Keratinocyte (primary cell): ENCODE measurements at regions not wholly inside any gene's neighbourhood (a gene's known extent, or its start where the extent isn't known, plus 50 kb on each side); places are given as distances from the start of the nearest gene placed in this dataset.
"Not testable (repeated sequence)": the region's sequence is repeated elsewhere in the genome, so short reads cannot be mapped to it uniquely, and the experiment has no call there.

Experiments used
- DNase-seq: peaks from one replicate; pipeline ENCODE4 v3.0.0-alpha.2; 2011; ENCODE audit warnings: low read depth, missing footprints, low spot score
- FAIRE-seq: peaks from 2 replicates; lab custom pipeline; 2011; peaks lifted over from hg19 to GRCh38; lab: Jason Lieb, UNC
- H2AFZ ChIP-seq: 2 replicates; pipeline ENCODE4 v1.6.0; 2012; ENCODE audit warnings: low read length, control low read depth, inconsistent platforms; ENCODE audit not compliant: control insufficient read depth
- H3K27ac ChIP-seq: 2 replicates; pipeline ENCODE4 v1.5.1; 2011; ENCODE audit warnings: low read length; ENCODE audit not compliant: control insufficient read depth, insufficient read depth
- H3K27me3 ChIP-seq: 3 replicates; pipeline ENCODE4 v1.6.0; 2011; ENCODE audit warnings: low read length; ENCODE audit not compliant: control insufficient read depth, insufficient read depth; ENCODE audit errors: extremely low read depth
- H3K36me3 ChIP-seq, 2 experiments: 2 replicates in 1 of 2; 3 replicates in 1 of 2; pipeline ENCODE4 v1.5.1; 2011; ENCODE audit warnings: low read length in 2 of 2, mild to moderate bottlenecking in 1 of 2; ENCODE audit not compliant: control insufficient read depth in 2 of 2, insufficient read depth in 2 of 2; ENCODE audit errors: extremely low read depth in 1 of 2
- H3K4me1 ChIP-seq: 3 replicates; pipeline ENCODE4 v1.5.1; 2011; ENCODE audit warnings: low read length; ENCODE audit not compliant: control insufficient read depth, insufficient read depth; ENCODE audit errors: extremely low read depth
- H3K4me2 ChIP-seq: 3 replicates; pipeline ENCODE4 v1.6.0; 2011; ENCODE audit warnings: low read depth, low read length; ENCODE audit not compliant: control insufficient read depth, insufficient read depth; ENCODE audit errors: extremely low read depth
- H3K4me3 ChIP-seq, 3 experiments: fragments of 200-600 bp in 1 of 3; sonication (generic) in 1 of 3; 2 replicates in 2 of 3; 3 replicates in 1 of 3; pipeline ENCODE4 v1.5.1; 2011 to 2016; ENCODE audit warnings: low read length in 3 of 3, mild to moderate bottlenecking in 3 of 3, control low read depth in 2 of 3, inconsistent platforms in 1 of 3, low read depth in 1 of 3, mixed read lengths in 1 of 3, mixed run types in 1 of 3, moderate library complexity in 1 of 3; ENCODE audit not compliant: control insufficient read depth in 2 of 3, insufficient read depth in 2 of 3; ENCODE audit errors: extremely low read depth in 1 of 3
- H3K79me2 ChIP-seq: 2 replicates; pipeline ENCODE4 v1.6.0; 2012; ENCODE audit warnings: low read length; ENCODE audit not compliant: control insufficient read depth, insufficient read depth
- H3K9ac ChIP-seq: 3 replicates; pipeline ENCODE4 v1.6.0; 2011; ENCODE audit warnings: low read length; ENCODE audit not compliant: control insufficient read depth, insufficient read depth; ENCODE audit errors: extremely low read depth
- H3K9me1 ChIP-seq: 3 replicates; pipeline ENCODE4 v1.6.0; 2011; ENCODE audit warnings: low read length; ENCODE audit not compliant: control insufficient read depth, insufficient read depth; ENCODE audit errors: extremely low read depth
- H3K9me3 ChIP-seq: 2 replicates; pipeline ENCODE4 v1.5.1; 2012; ENCODE audit warnings: low read depth, low read length; ENCODE audit not compliant: control insufficient read depth
- H4K20me1 ChIP-seq: 3 replicates; pipeline ENCODE4 v1.6.0; 2011; ENCODE audit warnings: low read length; ENCODE audit not compliant: control insufficient read depth, insufficient read depth; ENCODE audit errors: extremely low read depth
- EZH2 ChIP-seq: IDR thresholded peaks from one replicate; pipeline ENCODE4 v1.6.1; 2012; ENCODE audit warnings: inconsistent platforms, mild to moderate bottlenecking, low read length, moderate library complexity
- dilution Hi-C: fragments of 300-500 bp; cut with MboI; formaldehyde crosslinking; loops from one replicate; pipeline ENCODE4 v1.7.0; 2020; ENCODE audit warnings: low sequenced_read_pairs; ENCODE audit not compliant: extremely low pct_ligation_motif_present
- TF ChIP-seq, protein P1 (sequence below), 3 experiments: IDR thresholded peaks in 1 of 3; conservative IDR thresholded peaks in 1 of 3; optimal IDR thresholded peaks in 1 of 3; 2 replicates in 2 of 3; 3 replicates in 1 of 3; pipeline versions ENCODE3 to v1.5.1; 2011; ENCODE audit warnings: low read length in 3 of 3, mild to moderate bottlenecking in 3 of 3, moderate library complexity in 2 of 3, control low read depth in 1 of 3, inconsistent platforms in 1 of 3; ENCODE audit not compliant: insufficient read depth in 2 of 3; ENCODE audit errors: extremely low read depth in 1 of 3

DNA sequence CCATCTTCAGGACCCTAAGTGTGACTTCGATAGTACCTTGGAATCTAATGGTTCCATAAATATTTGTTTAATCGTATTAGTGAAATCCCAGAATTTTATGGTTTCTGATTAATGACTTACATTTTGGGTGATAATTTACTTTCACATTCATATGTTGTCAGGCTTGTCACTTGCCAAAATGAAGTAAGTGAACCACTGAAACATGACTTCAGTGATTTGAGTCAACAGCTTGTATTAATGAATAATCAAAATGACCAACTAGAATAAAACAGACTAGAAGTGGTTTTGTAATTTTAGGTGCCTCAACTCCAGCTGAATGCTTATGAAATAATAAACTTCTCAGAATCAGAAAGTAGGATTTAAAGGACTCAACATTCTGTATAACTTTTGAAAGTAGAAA lies 517.1 kb downstream of the PRKD1 start:
- Histone ChIP-seq H3K79me2 (no peaks in the 10 kb centered on the region), H2AFZ (no peak overlapping the region), H3K9ac (no peak overlapping the region), H3K36me3 (no peaks in the 10 kb centered on the region), H3K4me3 (no peak overlapping the region), H3K27ac (no peak overlapping the region), H3K4me1 (no peaks in the 10 kb centered on the region), H3K27me3 (no peaks in the 10 kb centered on the region), H3K9me3 (no peaks in the 10 kb centered on the region), H3K9me1 (no peaks in the 10 kb centered on the region), H3K4me2 (no peak overlapping the region), H4K20me1 (no peaks in the 10 kb centered on the region)
- FAIRE-seq (no peak), DNase-seq (no peak)
- TF ChIP-seq, protein P1, sequence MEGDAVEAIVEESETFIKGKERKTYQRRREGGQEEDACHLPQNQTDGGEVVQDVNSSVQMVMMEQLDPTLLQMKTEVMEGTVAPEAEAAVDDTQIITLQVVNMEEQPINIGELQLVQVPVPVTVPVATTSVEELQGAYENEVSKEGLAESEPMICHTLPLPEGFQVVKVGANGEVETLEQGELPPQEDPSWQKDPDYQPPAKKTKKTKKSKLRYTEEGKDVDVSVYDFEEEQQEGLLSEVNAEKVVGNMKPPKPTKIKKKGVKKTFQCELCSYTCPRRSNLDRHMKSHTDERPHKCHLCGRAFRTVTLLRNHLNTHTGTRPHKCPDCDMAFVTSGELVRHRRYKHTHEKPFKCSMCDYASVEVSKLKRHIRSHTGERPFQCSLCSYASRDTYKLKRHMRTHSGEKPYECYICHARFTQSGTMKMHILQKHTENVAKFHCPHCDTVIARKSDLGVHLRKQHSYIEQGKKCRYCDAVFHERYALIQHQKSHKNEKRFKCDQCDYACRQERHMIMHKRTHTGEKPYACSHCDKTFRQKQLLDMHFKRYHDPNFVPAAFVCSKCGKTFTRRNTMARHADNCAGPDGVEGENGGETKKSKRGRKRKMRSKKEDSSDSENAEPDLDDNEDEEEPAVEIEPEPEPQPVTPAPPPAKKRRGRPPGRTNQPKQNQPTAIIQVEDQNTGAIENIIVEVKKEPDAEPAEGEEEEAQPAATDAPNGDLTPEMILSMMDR (optimal IDR thresholded peaks at IDR 0.05 in 1 of 3, IDR thresholded peaks at IDR 0.05 in 1 of 3, conservative IDR thresholded peaks at IDR 0.05 in 1 of 3; ENCODE audit: extremely low read depth in 1 of 3, insufficient read depth in 2 of 3, low read length in 3 of 3) = no peak
- no peak for TF ChIP-seq EZH2
- dilution Hi-C loops = no loop called here

GRCh38 chr14:29414931-29415330 lies 512.7 kb downstream of the PRKD1 start:
- FAIRE-seq, H3K4me1 ChIP-seq, H2AFZ ChIP-seq, H3K9me3 ChIP-seq, H3K4me3 ChIP-seq, H4K20me1 ChIP-seq, H3K4me2 ChIP-seq, H3K27me3 ChIP-seq, H3K27ac ChIP-seq, H3K79me2 ChIP-seq, H3K36me3 ChIP-seq, DNase-seq, dilution Hi-C loops, H3K9me1 ChIP-seq, H3K9ac ChIP-seq: not testable (repeated sequence)

- dilution Hi-C loops = no loop called here
- Histone ChIP-seq H3K9me3 (no peaks in the 10 kb centered on the region), H3K36me3 (no peaks in the 10 kb centered on the region), H3K79me2 (no peaks in the 10 kb centered on the region), H3K9ac (no peak overlapping the region), H4K20me1 (no peaks in the 10 kb centered on the region), H2AFZ (no peak overlapping the region), H3K27ac (no peak overlapping the region), H3K4me1 (no peaks in the 10 kb centered on the region), H3K4me2 (no peak overlapping the region), H3K4me3 (no peak overlapping the region), H3K9me1 (no peaks in the 10 kb centered on the region), H3K27me3 (no peaks in the 10 kb centered on the region)
- no peak for TF ChIP-seq EZH2
- TF ChIP-seq, protein P1 (optimal IDR thresholded peaks at IDR 0.05 in 1 of 3, IDR thresholded peaks at IDR 0.05 in 1 of 3, conservative IDR thresholded peaks at IDR 0.05 in 1 of 3; ENCODE audit: extremely low read depth in 1 of 3, insufficient read depth in 2 of 3, low read length in 3 of 3) = no peak
- DNase-seq (no peak), FAIRE-seq (no peak)
These were observed 507.9 kb downstream of the PRKD1 start for GRCh38 chr14:29419736-29420135.
